ENCODE measurements at regions not wholly inside any gene's neighbourhood (a gene's known extent, or its start where the extent isn't known, plus 50 kb on each side); places are given as distances from the start of the nearest gene placed in this dataset.

DNA sequence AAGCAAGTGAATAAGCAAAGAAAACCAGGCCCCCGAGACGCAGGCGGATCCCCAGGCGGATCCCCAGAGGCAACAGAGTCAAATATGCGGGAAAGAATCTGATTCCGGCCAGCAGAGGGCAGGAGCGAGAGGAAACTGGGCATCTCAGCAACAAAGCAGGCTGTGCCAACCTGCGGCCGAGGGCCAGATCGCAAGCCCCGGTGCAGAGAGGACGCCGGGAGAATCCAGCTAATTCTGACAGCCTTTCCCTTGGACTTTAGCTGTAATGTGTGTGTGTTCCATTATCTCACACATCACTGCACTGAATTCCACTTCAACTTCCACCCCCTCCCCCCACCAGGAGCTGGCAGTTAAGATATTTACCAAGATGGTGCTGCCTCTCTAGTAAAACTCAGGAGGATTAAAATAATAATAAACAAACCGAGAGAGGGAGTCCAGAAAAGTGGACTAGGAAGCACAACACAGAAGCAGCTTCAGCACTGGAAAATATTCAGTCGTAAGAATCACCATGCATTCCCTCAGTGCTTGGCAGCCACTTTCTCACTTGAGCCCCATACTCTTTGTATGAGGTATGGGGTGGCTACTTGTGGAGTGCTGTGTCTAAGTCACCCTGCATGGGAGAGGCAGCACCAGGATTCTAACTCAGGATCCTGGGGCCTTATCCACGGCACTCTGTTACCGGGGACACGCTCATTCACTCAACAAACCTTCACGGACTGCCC lies 66.2 kb upstream of the SNX9 start:
- peak; percentile 86 for DNase-seq (ENCODE audit: low spot score)

DNA sequence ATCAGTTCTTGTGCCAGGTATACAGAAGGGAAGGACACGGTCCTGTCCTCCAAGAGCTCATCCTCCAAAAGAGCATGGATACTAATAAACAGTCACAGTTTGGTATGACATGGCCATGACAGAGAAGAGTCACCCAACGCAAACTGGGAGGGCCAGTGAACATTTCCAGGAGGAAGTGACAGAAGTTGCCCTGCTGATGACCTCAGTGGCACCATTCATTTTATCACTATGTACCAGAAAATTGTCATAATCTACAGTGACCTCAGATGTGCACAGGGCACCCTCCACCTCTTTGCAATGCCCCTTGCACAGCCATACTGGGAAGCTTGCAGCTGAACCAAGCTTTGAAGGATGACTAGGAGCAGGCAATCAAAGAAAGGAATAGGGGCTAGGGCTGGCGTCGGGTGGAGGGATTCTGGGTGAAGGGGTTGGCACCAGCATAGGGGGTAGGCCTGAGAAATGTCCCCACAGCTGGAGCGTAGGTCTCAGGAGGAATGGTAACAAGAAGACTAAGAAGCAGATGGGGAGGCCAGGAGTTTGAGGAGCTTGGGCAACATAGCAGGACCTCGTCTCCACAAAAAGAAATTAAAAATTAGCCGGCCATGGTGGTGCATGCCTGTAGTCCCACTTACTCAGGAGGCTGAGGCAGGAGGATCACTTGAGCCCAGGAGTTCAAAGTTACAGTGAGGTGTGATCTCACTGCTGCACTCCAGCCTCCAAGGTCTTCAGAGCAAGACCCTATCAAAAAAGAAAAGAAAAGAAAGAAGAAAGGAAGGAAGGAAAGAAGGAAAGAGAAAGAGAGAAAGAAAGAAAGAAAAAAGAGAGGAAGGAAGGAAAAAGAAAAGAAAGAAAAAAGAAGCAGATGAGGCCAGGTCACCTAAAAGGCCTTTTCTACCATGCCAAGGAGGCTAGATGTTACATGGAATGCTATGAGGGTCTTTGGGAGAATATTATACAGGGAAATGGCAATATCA lies 65.3 kb upstream of the SNX9 start:
- DNase-seq (ENCODE audit: low spot score) = no peak

DNA sequence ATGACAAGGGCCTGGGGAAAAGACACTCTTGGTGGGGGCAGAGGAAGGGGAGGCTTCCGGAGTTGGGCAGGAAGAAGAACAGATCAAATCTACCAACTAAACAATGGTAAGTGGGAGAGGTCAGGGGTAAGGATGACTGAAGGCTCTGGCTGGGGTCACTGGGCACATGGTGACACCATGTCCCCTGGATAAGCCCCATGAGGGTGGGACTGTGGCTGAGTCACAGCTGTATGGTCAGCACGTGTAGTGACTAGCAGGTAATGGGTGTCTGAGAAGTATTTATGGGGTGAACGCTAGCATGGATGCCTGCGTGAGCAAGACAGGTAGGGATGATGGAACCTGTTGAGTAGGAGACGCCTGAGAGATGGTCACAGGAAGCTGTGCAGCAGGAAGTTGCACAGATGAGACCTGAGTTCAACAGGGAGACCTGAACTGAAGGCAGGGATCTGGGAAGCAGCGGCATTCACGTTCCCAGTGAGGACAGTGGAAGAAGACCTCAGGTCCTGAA lies 64.5 kb upstream of the SNX9 start:
- DNase-seq (ENCODE audit: low spot score) = no peak

DNA sequence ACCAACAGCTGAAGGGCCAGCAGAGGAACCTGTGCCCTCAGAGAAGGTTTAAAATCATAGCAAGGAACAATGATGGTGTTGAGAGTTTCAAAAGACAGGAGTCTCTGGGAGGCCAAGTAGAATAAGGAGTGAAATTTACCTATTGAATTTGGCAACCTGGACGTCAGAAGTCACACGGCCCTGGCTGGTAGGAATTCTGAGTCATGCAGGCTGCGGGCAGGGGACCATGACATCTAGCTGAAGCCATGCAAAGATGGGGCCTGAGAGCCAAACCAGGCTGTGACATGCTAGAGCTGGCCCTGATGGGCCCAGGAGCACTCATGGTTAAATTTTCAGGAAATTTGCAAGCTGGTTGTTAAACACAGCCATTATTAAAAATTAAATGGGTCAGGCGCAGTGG lies 64.0 kb upstream of the SNX9 start:
- no peak for DNase-seq (ENCODE audit: low spot score)

DNA sequence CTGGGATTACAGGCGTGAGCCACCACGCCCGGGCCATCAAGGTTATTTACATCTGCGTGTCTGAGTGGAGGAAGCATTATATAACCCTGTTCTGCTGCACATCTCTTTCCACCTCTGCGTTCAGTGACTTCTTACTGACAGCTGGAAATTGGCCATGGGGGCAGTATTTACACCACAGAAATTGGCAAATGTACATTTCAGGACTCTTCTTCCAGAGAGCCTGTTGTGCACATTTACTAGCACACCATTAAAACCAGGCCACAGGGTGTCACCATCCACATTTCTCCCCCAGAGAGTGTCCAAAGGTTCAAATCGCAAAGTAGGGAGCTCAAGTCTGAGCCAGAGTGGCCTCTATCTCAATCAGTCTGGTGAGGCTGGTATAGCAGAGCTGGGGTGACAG lies 62.9 kb upstream of the SNX9 start:
- no peak for DNase-seq (ENCODE audit: low spot score)

DNA sequence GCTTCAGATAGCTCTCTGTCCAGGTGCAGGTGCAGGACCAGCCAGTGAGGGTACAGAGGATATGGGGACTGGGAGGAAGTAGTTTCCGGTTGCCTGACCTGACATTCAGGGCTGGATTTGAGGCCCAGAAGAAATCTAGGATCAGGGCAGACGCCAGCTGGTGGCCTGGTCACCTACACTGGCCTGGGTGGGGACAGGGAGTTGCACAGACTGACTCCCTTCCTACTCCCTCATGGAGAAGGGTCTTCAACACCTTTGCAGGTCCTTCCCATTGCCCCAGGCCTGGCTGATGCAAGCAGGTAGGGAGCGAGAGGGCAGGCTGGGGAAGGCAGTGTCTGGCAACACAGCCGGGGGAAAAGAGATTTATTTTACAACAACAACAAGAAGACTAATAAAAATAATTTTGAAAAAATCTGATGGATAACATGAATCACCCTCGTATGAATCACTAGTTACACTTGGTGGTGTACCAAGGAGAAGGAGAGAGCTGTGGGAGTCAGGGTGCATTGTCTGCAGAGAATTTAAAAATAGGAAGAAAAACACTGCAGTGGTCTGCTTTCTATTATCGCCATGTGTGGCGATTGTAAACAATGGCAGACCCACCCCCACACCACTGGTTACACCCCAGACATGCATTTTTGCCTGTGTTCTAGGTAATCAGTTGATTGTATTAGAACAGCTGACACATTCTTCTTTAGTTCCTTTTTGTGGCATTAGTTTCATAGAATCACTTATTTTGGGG lies 62.3 kb upstream of the SNX9 start:
- DNase-seq (ENCODE audit: low spot score) = no peak

DNA sequence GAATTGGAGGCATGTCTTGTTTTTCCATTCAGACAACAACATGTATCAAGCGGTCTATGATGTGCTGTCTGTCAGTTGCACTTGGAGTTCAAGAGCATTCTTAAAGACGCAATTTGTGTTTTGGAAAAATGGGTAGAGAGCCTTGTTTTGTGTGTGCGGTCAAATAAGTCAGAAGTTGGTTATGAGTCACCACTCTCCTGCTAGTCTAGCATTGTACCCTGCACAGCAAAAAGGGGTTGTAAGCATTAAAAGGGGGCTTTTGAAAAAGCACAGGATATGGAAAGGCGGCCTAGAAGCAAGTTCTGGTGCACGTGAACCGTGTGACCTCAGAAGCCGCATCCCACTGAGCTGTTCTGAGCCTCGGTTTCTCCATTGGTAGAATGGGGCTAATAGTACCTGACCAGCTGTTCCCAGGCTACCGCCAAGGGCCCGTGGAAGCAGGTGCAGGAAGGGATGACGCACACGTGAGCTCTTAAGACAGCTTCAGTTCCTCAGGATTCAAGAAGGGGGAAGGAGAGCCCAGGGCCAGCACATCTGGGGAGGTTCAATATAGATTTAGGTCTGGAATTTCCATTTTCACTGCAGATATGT lies 61.6 kb upstream of the SNX9 start:
- DNase-seq (ENCODE audit: low spot score) = no peak

DNA sequence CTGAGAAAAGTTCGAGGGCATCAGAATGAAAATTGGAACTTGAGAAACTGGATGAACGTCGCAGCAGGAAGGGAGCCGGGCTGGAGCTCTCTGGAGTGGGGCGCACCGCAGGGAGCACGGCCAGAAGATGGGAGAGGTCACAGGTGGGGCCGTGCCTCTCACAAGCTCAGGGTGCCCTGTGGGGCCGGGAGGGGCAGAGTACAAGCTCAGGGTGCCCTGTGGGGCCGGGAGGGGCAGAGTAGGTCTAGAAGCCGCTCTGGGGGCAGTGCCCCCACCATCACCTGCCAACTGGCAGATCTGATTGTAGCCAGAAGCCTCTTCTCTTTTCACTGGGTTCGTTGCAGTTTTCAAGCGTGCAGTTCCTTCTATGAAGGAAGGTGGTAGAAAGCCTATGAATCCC lies 61.1 kb upstream of the SNX9 start:
- no peak for DNase-seq (ENCODE audit: low spot score)

DNA sequence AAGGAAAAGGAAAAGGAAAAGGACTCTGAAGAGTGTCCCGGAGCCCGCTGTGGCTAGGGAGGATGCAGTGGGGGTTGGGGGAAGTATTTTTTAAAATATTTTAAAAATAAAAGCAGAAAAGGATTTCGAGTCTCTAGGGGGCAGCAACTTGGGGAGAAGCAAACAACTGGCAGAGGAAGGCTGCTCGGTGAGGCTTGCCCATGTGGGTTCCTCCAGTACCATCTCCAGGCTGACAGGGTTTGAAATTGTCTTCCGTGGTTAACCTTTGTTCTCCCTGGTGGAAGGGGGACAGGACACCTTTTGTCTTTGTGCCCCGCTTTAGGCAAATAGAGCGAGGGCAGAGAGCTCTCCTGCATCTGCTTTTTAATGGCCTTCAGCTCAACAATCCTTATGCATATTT lies 60.4 kb upstream of the SNX9 start:
- DNase-seq (ENCODE audit: low spot score) = no peak

DNA sequence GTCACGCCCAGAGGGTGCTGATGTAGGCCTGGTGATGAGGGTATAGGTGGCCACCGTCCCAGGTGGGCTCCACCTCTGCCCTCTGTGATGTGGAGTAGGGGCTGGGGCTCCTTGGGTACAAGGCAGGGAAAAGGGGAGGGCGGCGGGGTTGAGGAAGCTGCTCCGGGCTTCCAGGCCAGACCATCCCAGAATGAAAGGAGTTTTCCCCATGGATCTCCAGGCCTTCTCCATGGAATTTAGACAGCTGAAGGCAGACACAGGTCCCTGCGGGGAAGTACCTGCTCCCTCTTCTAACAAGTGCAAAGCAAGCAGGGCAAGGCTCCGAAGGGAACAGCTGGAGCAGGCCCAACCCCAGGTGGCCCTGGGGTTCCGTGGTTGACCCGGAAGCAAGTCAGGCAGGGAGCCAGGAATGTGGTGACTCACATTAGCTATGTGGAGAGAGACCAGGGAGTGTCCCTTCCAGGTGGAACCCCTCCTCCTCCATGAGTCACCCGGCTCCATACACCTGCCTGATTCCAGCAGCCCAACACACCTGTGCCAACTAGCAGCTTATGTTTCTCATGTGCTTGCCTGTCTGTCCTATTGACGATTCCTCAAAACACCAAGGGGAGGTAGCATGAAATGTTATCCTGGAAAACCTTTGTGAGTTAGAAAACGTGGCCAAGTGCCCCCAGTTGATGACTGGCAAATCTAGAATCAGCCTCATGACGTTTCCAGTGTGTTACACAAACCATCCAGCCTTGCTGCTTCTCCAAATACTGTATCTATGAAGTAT lies 59.7 kb upstream of the SNX9 start:
- no peak for DNase-seq (ENCODE audit: low spot score)

DNA sequence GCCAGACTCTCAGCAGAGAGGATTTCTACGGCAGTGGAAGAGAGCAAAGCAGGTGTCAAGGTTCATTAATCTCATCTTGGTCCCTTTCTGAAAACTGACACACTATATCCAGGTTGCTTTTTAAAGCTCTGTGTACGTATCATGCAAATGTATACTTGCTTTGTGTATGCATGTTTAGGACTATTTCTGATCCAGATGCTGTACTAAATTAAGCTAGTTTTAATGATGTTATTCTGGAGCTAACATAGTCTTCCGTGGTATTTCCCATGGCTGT lies 59.2 kb upstream of the SNX9 start:
- DNase-seq (ENCODE audit: low spot score) = no peak

DNA sequence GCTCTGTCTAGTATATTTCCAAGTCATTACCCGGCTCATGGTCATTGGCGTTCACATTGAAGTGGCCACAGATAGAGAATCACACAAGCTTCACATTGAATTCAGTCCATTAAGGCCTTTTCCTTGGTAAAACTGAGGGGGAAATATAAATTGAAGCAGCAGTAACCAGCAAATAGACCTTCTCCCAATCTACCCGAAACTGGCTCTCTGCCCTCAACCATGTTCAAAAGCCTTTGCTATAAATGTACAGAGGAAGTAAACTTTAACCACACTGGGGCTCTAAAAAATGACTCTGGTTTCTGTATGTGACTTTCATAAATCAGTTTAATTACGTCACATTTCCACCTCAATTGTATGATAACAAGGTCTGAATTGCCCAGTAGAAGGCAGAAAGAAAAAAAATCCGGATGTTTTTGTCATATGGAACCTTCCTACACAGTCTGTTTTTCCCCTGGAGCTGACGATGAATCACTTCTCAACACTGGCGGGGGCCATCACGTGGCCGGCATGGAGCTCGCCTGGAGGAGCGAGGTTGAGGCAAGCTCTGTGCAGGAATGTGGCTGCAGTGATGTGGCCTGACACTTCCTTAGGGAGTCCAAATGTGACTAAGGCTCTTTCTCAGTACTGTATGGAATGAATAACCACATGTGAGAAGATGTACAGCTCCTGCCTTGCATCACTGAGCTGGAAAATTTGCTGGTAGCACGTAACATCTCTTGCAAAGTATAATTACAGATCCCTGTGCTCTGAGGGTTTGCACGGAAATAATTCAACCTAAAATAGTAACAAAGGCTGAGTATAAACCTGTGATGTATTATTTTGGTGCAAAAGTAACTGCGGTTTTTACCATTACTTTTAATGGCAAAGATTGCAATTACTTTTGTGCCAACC lies 58.6 kb upstream of the SNX9 start:
- DNase-seq (ENCODE audit: low spot score) = peak; percentile 82

DNA sequence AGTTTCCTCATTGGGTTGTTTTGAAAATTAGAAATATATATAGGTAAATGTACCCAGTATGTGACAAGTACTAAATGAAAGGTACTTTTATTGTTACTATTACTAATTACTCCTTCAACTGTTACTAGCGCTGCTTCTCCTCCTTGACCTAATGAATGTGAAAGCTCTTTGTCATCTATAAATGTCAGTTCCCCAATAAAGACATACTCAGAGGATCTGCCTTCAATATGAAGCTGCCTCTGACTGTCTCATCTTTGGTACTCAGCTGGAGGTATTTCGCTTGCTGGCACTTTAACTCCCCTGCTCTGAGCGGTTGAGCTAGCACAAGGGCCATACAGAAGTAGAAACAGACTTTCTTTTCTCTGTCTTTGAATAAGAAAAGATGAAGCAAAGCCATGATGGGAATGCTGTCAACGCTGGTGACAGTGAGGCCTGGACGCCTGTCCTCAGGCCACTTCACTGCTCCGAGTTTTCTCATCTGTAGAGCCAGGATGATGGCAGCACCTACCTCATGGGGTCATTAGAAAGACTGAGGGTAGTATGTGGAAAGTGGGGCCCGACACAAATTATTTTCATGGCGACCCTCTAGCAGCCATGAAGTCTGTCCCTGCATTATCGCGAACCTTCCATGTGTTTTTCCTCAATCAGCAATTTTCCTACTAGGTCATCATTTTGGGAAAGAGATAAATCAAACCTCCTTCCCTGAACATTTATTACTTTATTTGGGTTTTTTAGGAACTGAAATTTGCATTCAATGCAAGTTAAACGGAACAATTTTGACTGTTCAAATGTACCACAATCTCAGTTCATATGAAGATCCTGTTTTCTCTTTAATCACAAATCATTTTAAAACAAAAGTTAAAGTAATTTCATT lies 55.9 kb upstream of the SNX9 start:
- DNase-seq (ENCODE audit: low spot score) = no peak

DNA sequence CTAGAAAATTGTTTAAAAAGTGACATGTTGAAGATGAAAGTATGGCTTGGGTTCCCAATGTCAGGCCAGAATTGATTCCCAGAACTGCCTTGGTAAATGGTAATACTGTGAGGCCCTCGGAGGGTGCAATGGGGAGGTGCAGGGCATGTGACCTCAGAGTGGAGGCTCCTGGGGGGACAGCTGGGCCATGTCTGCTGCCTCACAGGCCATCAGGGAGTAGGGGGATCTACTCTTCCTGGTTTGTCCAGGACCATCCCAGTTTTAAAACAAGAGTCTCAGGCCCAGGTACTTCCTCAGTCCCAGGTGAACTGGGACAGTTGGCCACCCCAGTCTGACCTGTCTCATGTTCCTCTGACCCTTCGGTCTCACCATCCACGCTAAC lies 55.3 kb upstream of the SNX9 start:
- DNase-seq (ENCODE audit: low spot score) = no peak

DNA sequence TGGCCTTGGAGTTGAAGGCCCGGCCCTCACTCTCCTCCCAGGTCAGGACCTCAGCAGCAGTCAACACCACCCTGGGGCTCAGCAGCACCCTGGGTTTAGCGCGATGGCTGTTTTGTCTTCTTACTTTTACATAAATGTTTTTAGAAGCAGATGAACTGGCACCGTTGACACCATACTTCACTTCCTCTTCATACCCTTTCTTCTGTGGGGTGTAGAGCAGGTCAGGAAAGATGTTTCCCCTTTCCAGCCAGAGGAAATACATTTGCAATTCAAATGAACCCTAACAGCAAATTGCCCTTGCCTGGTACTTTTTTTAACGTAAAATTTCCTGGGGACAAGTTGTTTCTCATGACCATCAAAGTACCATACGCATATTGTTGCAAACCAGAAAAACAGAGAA lies 54.7 kb upstream of the SNX9 start:
- DNase-seq (ENCODE audit: low spot score) = no peak

DNA sequence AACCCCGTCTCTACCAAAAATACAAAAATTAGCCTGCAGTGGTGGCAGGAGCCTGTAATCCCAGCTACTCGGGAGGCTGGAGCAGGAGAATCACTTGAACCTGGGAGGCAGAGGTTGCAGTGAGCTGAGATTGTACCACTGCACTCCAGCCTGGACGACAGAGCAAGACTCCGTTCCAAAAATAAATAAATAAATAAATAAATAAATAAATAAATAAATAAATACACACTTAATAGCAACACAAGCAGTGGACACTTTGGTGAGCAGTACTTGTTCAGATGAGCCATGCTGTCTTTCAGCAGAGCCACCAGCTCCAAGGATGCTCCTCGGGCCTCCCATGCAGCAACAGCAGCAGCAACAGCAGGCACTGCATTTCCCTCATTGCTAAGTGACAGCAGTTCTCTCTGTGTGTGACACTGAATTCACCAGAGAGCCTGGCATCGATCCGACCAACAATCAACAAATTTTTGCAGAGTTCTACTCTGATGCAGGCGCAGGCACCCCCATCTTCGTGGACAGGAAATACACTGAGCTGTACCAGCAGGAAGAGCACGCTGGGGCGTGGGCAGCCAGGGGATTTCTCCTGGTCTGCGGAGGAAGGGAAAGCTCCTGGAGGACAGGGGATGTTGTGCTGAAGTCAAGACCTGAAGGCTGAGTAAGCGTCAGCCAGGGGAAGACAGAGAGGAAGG lies 54.0 kb upstream of the SNX9 start:
- DNase-seq (ENCODE audit: low spot score) = no peak

DNA sequence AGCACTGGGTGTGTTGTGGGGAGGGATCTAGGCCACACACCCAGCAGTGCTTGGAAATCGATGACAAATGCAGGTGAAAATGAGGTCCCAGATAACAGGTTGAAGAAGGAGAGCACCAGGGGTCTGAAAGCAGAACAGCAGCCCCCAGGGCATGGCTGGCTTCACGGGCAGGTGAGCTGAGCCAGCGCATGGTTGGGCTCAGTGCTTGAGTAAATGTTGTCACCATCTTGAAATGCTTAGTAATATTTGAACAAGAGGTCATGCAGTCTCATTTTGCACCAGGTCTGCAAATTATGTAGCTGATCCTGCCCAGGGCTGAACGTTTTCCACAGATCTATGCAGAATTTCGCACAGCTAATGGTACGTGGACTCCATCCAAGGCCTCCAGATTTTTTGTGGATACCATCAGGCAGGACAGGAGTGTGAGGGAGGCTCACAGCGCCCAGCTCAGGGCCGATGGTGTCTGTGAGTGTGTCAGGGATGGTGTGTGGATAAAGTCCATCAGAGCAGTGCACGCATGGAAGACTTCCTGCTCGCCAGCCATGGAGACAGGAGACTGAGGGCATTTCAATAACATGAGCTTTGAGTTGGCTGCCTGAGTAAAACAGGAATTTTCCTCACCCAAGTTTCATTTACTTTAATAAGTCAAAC lies 53.1 kb upstream of the SNX9 start:
- no peak for DNase-seq (ENCODE audit: low spot score)

DNA sequence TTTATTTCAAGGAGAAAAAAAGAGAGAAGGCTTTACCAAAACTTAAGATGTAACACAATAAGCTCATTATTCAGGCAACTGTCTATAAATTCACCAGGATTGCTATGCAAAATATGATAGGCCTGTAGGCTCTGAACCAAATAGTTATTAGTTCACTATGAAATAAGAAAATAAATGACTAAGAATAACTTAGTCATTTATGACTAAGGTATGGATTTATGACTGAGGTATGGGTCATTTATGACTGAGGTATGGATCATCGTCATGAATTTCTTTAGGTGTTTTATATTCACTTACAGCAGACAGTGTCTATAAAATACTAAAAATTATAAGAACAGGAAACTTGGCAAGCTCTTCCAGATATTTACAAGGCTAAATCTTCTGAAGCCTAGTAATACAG lies 52.1 kb upstream of the SNX9 start:
- no peak for DNase-seq (ENCODE audit: low spot score)
